Gastrocnemius medialis (tissue), 4 donors: ENCODE measurements at regions not wholly inside any gene's neighbourhood (a gene's known extent, or its start where the extent isn't known, plus 50 kb on each side); places are given as distances from the start of the nearest gene placed in this dataset.

Experiments used
- ATAC-seq, 2 donors: fragments of 150-250 bp; one replicate each; pipeline ENCODE4 v1.9.1; 2016
- DNase-seq, 2 donors: peaks; one replicate each; pipeline ENCODE4 v3.0.0-alpha.2; 2019
- H3K27ac ChIP-seq, 4 donors: fragments of 200-600 bp; sonication (generic); 1 replicate in 1 of 4; 2 replicates in 3 of 4; pipeline ENCODE4 v1.5.1; 2016 to 2018; ENCODE audit warnings: mild to moderate bottlenecking in 2 of 4, moderate library complexity in 1 of 4
- H3K27me3 ChIP-seq, 3 donors: fragments of 200-600 bp; sonication (generic) in 2 of 3; 1 replicate in 1 of 3; 2 replicates in 2 of 3; pipeline versions ENCODE4 v1.5.1 to v1.6.0; 2016 to 2019; ENCODE audit warnings: mild to moderate bottlenecking in 1 of 3, moderate library complexity in 1 of 3
- H3K36me3 ChIP-seq, 2 donors: fragments of 200-600 bp; sonication (generic) in 1 of 2; one replicate each; pipeline ENCODE4 v1.5.1; 2017 to 2018
- H3K4me1 ChIP-seq, 2 donors: fragments of 200-600 bp; sonication (generic) in 1 of 2; one replicate each; pipeline ENCODE4 v1.5.1; 2016 to 2017; ENCODE audit warnings: mild to moderate bottlenecking in 2 of 2
- H3K4me3 ChIP-seq, 4 donors: fragments of 200-600 bp; sonication (generic) in 3 of 4; 1 replicate in 1 of 4; 2 replicates in 3 of 4; pipeline ENCODE4 v1.5.1; 2016 to 2019; ENCODE audit warnings: mild to moderate bottlenecking in 2 of 4
- H3K9me3 ChIP-seq, 3 donors: fragments of 200-600 bp; sonication (generic) in 2 of 3; 1 replicate in 1 of 3; 2 replicates in 2 of 3; pipeline ENCODE4 v1.5.1; 2016 to 2019
- CTCF ChIP-seq, 5 experiments: fragments of 450-650 bp in 3 of 5; fragments of 200-600 bp in 2 of 5; sonication (generic) in 2 of 5; IDR thresholded peaks in 4 of 5; conservative IDR thresholded peaks in 1 of 5; 1 replicate in 4 of 5; 2 replicates in 1 of 5; pipeline ENCODE4 v1.5.1; 2016 to 2019; ENCODE audit warnings: antibody characterized with exemption in 5 of 5, mild to moderate bottlenecking in 3 of 5, moderate library complexity in 3 of 5
- POLR2A ChIP-seq, 2 donors: fragments of 450-650 bp; IDR thresholded peaks; one replicate each; pipeline ENCODE4 v1.6.1; 2017; ENCODE audit warnings: antibody characterized with exemption in 2 of 2, mild to moderate bottlenecking in 2 of 2, moderate library complexity in 2 of 2
- in situ Hi-C, 4 donors: fragments of 200-750 bp; cut with MboI; loops; one replicate each; pipeline versions ENCODE4 v1.15.0 to v1.8.0; 2017; ENCODE audit warnings: low sequenced_read_pairs in 4 of 4
- intact Hi-C: fragments of 100-400 bp; cut with DNase I; formaldehyde crosslinking; loops from one replicate; pipeline ENCODE4 v1.15.1; 2023; ENCODE audit warnings: low total_unique reads

- Histone ChIP-seq H3K4me3 (no peak overlapping the region), H3K4me1 (no peaks in the 10 kb centered on the region), H3K36me3 (no peaks in the 10 kb centered on the region), H3K27ac (no peak overlapping the region), H3K9me3 (no peaks in the 10 kb centered on the region), H3K27me3 (no peaks in the 10 kb centered on the region)
- no peak for ATAC-seq
- TF ChIP-seq POLR2A (IDR thresholded peaks at IDR 0.05) (no peak), CTCF (IDR thresholded peaks at IDR 0.05 in 4 of 5, conservative IDR thresholded peaks at IDR 0.05 in 1 of 5) (no peak)
- intact Hi-C loops (no loop called here), in situ Hi-C loops (no loop called here)
- DNase-seq, result no peak
Measured at GRCh38 chr2:150234787-150235446, 252.6 kb downstream of the RND3 start.

DNA sequence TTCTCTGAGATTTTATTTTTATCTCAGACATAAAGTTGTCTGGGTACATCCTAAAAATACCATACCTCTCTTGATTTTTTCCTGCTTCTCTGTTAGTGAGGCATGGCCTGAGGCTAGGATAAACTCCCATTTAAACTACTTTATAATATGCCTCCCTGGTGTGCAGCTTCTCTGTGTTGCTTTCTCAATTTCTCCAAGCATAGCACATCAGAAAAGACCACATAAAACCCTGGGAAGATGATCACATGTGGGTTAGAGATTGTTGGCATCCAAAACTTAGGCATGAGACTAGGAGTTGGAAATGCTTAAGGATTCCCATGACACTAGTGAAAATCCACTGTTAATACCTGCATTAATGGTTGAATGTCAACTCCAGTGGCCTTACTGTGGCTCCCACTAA, 254.6 kb downstream of the RND3 start:
- Histone ChIP-seq H3K27me3 (no peaks in the 10 kb centered on the region), H3K36me3 (no peaks in the 10 kb centered on the region), H3K4me1 (no peaks in the 10 kb centered on the region), H3K27ac (no peak overlapping the region), H3K9me3 (no peaks in the 10 kb centered on the region), H3K4me3 (no peak overlapping the region)
- ATAC-seq (no peak), DNase-seq (no peak)
- intact Hi-C loops, result no loop called here
- in situ Hi-C loops, result no loop called here
- TF ChIP-seq POLR2A (IDR thresholded peaks at IDR 0.05), result no peak
- no peak for TF ChIP-seq CTCF (IDR thresholded peaks at IDR 0.05 in 4 of 5, conservative IDR thresholded peaks at IDR 0.05 in 1 of 5)

DNA sequence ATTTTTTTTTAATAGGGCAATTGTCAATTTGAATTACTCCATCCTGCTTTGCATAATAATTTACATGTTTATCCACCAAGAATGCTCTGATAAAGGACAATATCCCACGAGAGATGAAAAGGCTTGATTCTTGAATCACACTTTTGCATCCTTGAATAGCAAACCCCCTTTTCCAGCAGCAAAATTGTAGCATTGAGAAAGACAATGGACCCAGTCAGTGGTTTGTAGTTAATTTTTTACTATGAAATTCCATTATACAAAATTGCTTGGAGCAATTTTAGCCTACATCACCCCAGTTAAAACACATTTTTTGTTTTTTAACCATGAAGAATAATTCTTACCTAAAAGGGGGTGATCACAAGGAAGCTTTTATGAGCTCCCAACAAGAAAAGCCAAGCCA, 255.1 kb downstream of the RND3 start:
- H3K9me3 ChIP-seq, result no peaks in the 10 kb centered on the region
- TF ChIP-seq CTCF (IDR thresholded peaks at IDR 0.05 in 4 of 5, conservative IDR thresholded peaks at IDR 0.05 in 1 of 5) (no peak), POLR2A (IDR thresholded peaks at IDR 0.05) (no peak)
- no peaks in the 10 kb centered on the region for H3K4me1 ChIP-seq
- no peaks in the 10 kb centered on the region for H3K27me3 ChIP-seq
- no peak overlapping the region for H3K4me3 ChIP-seq
- no peak for DNase-seq
- ATAC-seq, result no peak
- no peaks in the 10 kb centered on the region for H3K36me3 ChIP-seq
- in situ Hi-C loops, result no loop called here
- H3K27ac ChIP-seq, result no peak overlapping the region
- intact Hi-C loops, result no loop called here

- H3K4me3 ChIP-seq, result no peak overlapping the region
- no peak for ATAC-seq
- H3K4me1 ChIP-seq, result no peaks in the 10 kb centered on the region
- H3K36me3 ChIP-seq, result no peaks in the 10 kb centered on the region
- H3K27me3 ChIP-seq, result no peaks in the 10 kb centered on the region
- no peak for DNase-seq
- no peak overlapping the region for H3K27ac ChIP-seq
- H3K9me3 ChIP-seq, result no peaks in the 10 kb centered on the region
- in situ Hi-C loops (no loop called here), intact Hi-C loops (no loop called here)
- TF ChIP-seq POLR2A (IDR thresholded peaks at IDR 0.05) (no peak), CTCF (IDR thresholded peaks at IDR 0.05 in 4 of 5, conservative IDR thresholded peaks at IDR 0.05 in 1 of 5) (no peak)
Measured at GRCh38 chr2:150230616-150231015, 256.9 kb downstream of the RND3 start.

- H3K27ac ChIP-seq, result no peak overlapping the region
- no peak overlapping the region for H3K4me3 ChIP-seq
- H3K9me3 ChIP-seq, result no peaks in the 10 kb centered on the region
- intact Hi-C loops, result no loop called here
- ATAC-seq (no peak), DNase-seq (no peak)
- in situ Hi-C loops, result no loop called here
- no peaks in the 10 kb centered on the region for H3K36me3 ChIP-seq
- TF ChIP-seq POLR2A (IDR thresholded peaks at IDR 0.05) (no peak), CTCF (IDR thresholded peaks at IDR 0.05 in 4 of 5, conservative IDR thresholded peaks at IDR 0.05 in 1 of 5) (no peak)
- H3K4me1 ChIP-seq, result no peaks in the 10 kb centered on the region
- no peaks in the 10 kb centered on the region for H3K27me3 ChIP-seq
Measured at GRCh38 chr2:150230004-150230403, 257.5 kb downstream of the RND3 start.
